GM21447 (cell line): ENCODE measurements at regions not wholly inside any gene's neighbourhood (a gene's known extent, or its start where the extent isn't known, plus 50 kb on each side); places are given as distances from the start of the nearest gene placed in this dataset.
"Not testable (repeated sequence)": the region's sequence is repeated elsewhere in the genome, so short reads cannot be mapped to it uniquely, and the experiment has no call there.

Experiments
- ATAC-seq: cut with Tn5 transposase; IDR thresholded peaks from one replicate; pipeline ENCODE4 v1.9.1; 2021; ENCODE audit not compliant: unreplicated experiment

DNA sequence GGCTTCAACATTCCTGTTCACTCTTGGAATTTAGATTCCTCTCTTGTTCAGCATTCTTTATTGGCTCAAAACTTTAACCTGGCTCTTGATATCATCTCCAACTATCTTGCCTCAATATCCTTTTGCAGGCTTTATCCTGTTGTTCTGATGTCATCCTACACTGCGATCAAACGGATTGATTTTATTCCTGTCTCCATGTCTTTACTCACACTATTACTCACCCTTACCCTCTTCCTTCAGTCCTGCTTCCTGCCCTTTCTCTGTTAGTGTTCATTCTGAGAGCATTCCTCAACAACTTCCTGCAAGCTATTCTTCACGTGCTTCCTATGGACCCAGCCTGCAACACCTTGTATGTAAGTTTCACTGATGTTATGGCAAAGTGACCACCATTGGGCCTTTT is 264.7 kb downstream of the RNF152 start:
- ATAC-seq, result no peak

DNA sequence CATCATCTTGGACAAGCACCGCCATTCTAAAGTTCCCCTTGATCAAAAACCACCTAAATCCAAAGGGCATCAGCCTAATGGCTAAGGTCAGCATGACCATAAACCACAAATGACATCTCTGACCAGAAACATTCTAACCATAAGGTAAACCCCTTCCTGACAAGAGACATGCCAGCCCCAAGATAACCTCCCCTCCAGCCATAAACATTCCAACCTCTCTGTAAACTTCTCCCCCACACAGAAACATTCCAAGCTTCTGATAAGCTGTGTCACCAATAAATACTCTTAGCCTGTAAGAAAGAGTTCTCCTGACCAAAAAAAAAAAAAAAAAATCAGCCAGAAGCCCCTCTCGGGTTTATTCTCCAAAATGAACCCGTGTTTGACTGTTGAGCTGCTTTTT is 268.2 kb downstream of the RNF152 start:
- not testable (repeated sequence) for ATAC-seq

DNA sequence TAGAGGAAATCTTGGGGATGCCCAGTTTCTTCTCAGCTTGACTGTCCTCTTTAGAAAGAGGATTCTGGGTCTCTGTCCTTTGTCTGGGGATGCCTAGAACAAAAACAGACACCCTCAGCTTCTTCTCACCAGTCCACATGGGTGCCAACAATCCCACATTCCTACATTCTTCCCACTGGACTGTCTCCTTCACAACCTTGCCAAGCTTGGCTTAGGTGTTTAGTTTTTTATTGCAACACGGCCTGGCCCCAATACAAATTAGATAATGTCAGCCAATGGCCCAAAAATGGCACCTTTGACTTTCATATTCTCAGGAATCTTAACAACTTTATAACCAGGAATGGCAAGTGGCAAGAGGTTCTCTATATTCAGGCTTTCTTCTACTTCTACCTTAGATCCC is 273.0 kb downstream of the RNF152 start:
- no peak for ATAC-seq

DNA sequence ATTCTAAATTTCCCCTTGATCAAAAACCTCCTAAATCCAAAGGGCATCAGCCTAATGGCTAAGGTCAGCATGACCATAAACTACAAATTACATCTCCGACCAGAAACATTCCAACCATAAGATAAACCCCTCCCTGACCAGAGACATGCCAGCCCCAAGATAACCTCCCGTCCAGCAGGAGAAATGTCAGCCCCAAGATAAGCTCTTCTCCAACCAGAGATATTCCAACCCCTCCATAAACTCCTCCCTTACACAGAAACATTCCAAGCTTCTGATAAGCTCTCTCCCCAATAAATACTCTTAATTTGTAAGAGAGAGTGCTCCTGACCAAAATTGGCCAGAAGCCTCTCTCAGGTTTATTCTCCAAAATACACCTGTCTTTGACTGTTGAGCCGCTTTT is 274.0 kb downstream of the RNF152 start:
- ATAC-seq, result no peak

DNA sequence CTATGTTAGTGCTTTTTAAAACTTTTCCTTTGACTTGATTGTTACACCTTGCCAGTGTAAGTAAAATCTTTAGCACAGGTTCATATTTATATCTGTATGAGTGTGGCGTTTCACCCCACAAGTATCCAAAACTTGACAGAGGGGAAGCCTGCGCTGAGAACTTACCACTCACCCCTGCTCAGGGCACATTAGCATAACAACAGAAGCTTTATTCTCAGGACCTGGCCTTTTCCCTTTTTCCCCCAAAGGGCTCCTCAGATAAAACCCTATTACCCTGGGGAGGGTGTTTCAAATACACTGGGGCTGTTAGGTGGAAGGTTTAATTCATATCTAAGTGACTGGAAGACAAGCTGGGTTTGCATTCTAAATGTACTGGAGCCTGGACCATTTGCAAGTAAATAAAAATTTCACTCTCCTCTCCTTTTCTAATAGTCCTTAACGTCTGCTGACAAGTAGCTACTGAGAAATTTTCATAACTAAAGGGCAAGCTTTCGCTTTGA is 276.6 kb downstream of the RNF152 start:
- no peak for ATAC-seq

DNA sequence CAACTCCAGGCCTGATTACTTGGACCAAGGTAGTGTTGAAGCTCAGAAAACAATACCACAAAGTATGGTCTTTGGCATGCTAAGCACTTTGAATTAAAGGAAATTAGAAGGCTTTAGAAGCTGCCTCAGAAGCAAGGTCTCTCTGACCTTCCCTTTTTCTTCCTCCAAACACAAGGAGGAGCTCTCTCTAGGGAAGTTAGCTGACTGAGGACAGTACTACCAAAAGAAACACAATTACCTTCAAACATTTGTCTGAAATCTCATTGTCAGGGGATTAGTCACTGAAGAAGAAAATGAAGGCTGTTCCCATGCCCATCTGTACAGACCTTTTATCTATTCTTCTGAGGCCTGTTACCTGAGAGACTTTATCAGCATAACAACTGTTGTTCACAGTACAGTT is 279.3 kb downstream of the CDH20 start:
- no peak for ATAC-seq

DNA sequence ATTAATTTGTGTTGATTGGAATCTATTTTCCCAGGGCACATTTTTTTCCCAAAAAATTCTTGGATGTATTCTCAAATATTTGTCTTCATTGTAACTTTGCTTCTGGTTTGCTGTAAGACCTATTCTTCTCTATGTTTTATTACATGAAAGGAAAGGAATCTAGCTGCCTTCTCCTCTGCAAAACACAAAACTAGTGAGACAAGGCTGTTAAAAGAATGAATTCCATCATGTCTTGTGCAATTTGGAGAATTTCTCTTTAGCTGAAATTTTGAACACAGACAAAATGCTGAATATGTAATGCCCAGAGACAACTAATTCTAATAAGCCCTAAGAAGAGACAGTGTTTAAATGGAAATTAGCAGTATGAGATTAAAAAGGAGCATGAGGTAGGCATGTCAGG is 275.9 kb downstream of the CDH20 start:
- no peak for ATAC-seq

DNA sequence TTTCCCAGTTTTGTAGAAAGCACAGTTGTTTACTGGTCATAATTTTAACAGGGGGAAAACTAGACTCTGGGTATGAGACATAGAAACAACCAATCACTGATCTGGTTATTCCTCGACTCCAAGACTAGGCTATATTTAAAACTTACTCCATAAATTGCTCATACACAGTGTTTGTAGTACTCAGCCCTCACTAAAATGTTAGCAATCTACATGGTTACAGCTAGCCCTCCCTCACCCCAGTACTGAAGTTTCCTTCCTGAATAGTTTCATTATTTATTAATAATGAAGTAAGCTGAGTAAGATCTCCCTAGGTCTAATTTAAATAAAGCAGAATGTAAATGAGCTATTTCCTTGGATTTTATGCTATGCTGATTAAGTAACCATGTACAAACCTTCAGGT is 275.1 kb downstream of the CDH20 start:
- ATAC-seq, result no peak

DNA sequence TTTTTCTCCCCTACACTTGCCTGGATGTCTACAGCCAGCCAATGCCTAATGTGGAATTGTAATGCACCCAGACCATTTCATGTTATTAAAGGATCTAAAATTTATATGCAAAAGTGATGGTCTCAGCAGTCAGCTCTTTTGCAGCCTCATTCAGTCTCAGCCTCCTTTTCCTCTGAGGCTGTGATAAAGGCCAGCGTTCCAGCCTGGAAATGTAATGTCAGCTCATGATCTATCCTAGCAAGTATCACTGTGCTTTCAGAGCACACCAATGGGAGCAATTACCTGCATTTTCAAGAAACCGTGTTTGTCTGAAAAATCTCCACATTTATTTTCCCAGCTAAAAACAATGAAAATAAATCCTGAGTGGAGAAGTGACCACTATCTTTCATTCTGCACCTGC is 274.6 kb downstream of the CDH20 start:
- ATAC-seq, result no peak

DNA sequence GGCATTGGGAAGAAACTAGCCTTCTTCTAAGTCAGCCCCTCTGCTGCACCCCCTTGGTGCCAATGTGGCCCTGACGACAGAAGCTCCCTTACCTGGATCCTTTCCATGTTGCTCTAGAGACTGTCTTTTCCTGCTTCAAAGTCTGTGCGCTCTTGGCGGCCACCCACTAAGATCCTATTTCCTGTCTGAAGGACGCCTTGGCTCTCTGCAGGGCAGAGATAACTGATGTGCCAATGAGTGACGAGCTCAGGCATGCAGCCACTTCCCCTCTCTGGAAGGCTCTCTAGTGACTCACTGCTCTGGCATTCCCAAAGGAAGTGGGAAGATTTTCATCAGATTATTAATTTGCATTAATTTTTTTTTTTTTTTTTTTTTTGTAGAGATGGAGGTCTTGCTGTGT is 273.5 kb downstream of the CDH20 start:
- no peak for ATAC-seq

DNA sequence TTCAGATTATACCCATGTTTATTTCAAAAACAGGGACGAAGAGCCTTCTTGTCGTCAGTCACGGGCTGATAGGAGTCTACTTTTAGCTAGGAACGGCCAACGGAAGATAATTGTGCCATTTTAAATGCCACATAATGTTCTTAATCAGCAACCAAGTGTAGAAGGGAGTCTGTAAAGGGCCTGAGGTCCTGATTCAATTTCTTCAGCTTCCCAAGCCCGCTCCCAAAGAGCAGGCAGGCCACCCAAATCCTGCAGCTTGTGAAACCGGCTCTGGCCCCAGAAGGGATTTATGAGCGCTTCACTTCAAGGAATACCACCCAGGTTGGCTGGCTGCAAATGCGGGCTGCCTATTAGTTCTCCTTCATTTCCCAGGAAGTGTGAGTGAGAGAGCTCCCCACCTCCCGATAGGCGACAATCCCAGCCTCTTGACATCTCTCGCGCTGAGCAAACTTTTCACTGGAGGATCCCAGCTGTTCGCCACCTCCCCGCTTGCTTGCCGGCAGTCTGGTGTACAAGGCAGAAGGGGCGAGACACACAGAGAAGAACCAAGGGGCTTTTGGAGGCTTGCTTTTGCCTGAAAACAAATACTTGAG is 272.9 kb downstream of the CDH20 start:
- no peak for ATAC-seq

DNA sequence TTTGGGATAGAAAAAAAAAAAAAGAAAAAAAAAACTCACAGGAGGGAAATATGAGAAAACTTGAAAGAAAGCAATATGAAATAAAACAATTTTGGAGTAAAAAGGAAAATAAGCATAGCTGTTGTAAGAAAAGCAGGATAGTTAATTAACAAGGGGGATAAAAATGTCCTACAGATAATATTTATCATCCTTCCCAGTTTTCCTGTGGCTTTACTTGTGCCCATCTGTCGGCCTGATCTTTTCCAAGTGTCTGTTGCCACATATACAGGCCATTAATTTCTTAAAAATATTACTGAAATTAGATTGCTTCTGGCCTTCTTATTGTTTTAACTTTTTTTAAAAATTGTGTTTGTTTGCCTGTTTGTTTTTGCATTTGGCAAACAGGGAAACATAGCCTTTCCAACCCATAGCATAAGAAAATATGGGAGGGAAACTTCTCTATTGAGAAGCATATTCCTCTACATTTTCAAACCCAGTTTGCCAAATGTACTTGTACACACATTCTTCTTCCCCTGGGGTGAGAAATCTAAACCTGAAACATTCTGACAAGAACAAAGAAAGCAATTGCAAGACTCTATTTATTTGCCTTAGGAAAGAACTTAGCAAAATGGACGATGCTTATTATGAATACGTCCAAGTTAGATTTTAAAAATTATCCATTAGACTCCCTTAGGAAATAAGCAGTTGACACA is 272.3 kb downstream of the CDH20 start:
- no peak for ATAC-seq
